K562 (cell line): ENCODE measurements at regions not wholly inside any gene's neighbourhood (a gene's known extent, or its start where the extent isn't known, plus 50 kb on each side); places are given as distances from the start of the nearest gene placed in this dataset.

Source experiments
- ATAC-seq: fragments of 200-7000 bp; cut with Tn5 transposase; 3 replicates; pipeline ENCODE4 v1.9.1; 2020; ENCODE audit warnings: moderate library complexity
- BruUV-seq: library from RNA; stranded (reverse); fragments of 400-500 nt; replicated peaks from 2 replicates; lab custom pipeline; 2021; lab: Mats Ljungman, UMichigan
- CTCF ChIA-PET: fragments of 300-600 bp; formaldehyde crosslinking; extraction: SDS; loops from one replicate; lab custom pipeline; 2021; ENCODE audit warnings: low intra/inter-chr PET ratio; lab: Yijun Ruan, JAX
- POLR2A ChIA-PET: fragments of 300-600, 350-650 bp; sonication (Branson Sonifier 250); formaldehyde crosslinking; extraction: SDS; loops from one replicate; lab custom pipeline; 2021; ENCODE audit warnings: antibody characterized with exemption, inconsistent platforms; lab: Yijun Ruan, JAX
- DNase-seq, 4 experiments: peaks; one replicate each; pipeline versions ENCODE4 v3.0.0 to v3.0.0-alpha.2; 2011 to 2018; ENCODE audit warnings: low spot score in 3 of 4, mixed read lengths in 3 of 4; ENCODE audit errors: extremely low read depth in 1 of 4
- FAIRE-seq: peaks from 2 replicates; lab custom pipeline; 2011; peaks lifted over from hg19 to GRCh38; lab: Jason Lieb, UNC
- H2AFZ ChIP-seq: 2 replicates; pipeline ENCODE4 v1.6.0; 2011; ENCODE audit warnings: low read depth, low read length, control low read depth, inconsistent platforms
- H3K27ac ChIP-seq: fragments of 200-600 bp; 3 replicates; pipeline ENCODE4 v1.8.0; 2011; ENCODE audit warnings: low read depth, mild to moderate bottlenecking, control low read depth, inconsistent platforms, low read length, moderate library complexity, mixed read lengths; ENCODE audit errors: extremely low read depth
- H3K27me3 ChIP-seq, 2 experiments: fragments of 300-600 bp in 1 of 2; 2 replicates in 1 of 2; 3 replicates in 1 of 2; pipeline versions ENCODE4 v1.6.0 to v1.8.0; 2011; ENCODE audit warnings: inconsistent platforms in 2 of 2, low read length in 2 of 2, mild to moderate bottlenecking in 1 of 2, mixed read lengths in 1 of 2, moderate library complexity in 1 of 2; ENCODE audit not compliant: control insufficient read depth in 2 of 2, insufficient read depth in 2 of 2
- H3K36me3 ChIP-seq: fragments of 300-600 bp; 3 replicates; pipeline ENCODE4 v1.8.0; 2011; ENCODE audit warnings: mild to moderate bottlenecking, low read length, inconsistent platforms; ENCODE audit not compliant: control insufficient read depth, insufficient read depth
- H3K4me1 ChIP-seq, 2 experiments: fragments of 200-600 bp in 1 of 2; replicated peaks in 1 of 2; 2 replicates in 1 of 2; 3 replicates in 1 of 2; pipeline versions ENCODE4 v1.5.1 to v1.8.0; 2011; ENCODE audit warnings: inconsistent platforms in 2 of 2, low read length in 2 of 2, mild to moderate bottlenecking in 1 of 2, mixed read lengths in 1 of 2, moderate library complexity in 1 of 2; ENCODE audit not compliant: control insufficient read depth in 2 of 2, insufficient read depth in 2 of 2
- H3K4me2 ChIP-seq: 2 replicates; pipeline ENCODE4 v1.6.1; 2011; ENCODE audit warnings: low read length, control low read depth, inconsistent platforms, mixed read lengths; ENCODE audit not compliant: insufficient read depth
- H3K4me3 ChIP-seq: fragments of 200-600 bp; sonication (generic), shearing (Covaris generic); 2 replicates; pipeline ENCODE4 v1.5.1; 2016; ENCODE audit warnings: control low read depth, inconsistent platforms
- H3K79me2 ChIP-seq: fragments of 200-600 bp; 3 replicates; pipeline ENCODE4 v1.8.0; 2011; ENCODE audit warnings: low read length, inconsistent platforms; ENCODE audit not compliant: control insufficient read depth, insufficient read depth
- H3K9ac ChIP-seq, 2 experiments: 2 replicates each; pipeline versions ENCODE4 v1.6.0 to v1.6.1; 2011; ENCODE audit warnings: low read depth in 2 of 2, low read length in 2 of 2, control low read depth in 1 of 2, inconsistent platforms in 1 of 2, mild to moderate bottlenecking in 1 of 2, mixed read lengths in 1 of 2; ENCODE audit not compliant: insufficient read depth in 1 of 2
- H3K9me1 ChIP-seq: one replicate; pipeline ENCODE4 v1.6.0; 2011; ENCODE audit warnings: inconsistent platforms, mild to moderate bottlenecking, low read length, moderate library complexity; ENCODE audit not compliant: control insufficient read depth, insufficient read depth
- H3K9me3 ChIP-seq: replicated peaks from 2 replicates; pipeline ENCODE4 v1.5.1; 2011; ENCODE audit warnings: low read depth, low read length, inconsistent platforms; ENCODE audit not compliant: control insufficient read depth, insufficient read depth
- H4K20me1 ChIP-seq: replicated peaks from 2 replicates; pipeline ENCODE4 v1.6.1; 2011; ENCODE audit warnings: low read length, inconsistent platforms, mixed read lengths; ENCODE audit not compliant: control insufficient read depth, insufficient read depth
- GTF2F1 ChIP-seq: IDR thresholded peaks from 2 replicates; pipeline ENCODE4 v1.6.1; 2011; ENCODE audit warnings: low read depth, low read length, improper control_type of control experiment
- KAT2B ChIP-seq: IDR thresholded peaks from one replicate; pipeline ENCODE4 v1.6.1; 2012; ENCODE audit warnings: low read depth, mild to moderate bottlenecking, control low read depth, inconsistent platforms, low read length, moderate library complexity
- RAD21 ChIP-seq, 2 experiments: fragments of 250-450 bp in 1 of 2; fragments of 450-650 bp in 1 of 2; sonication (Bioruptor Pico) in 1 of 2; formaldehyde crosslinking in 1 of 2; IDR thresholded peaks in 1 of 2; conservative IDR thresholded peaks in 1 of 2; 2 replicates each; pipeline versions ENCODE4 v1.4.0 to v1.8.0; 2020 to 2022; ENCODE audit warnings: mild to moderate bottlenecking in 2 of 2, moderate library complexity in 1 of 2
- SIRT6 ChIP-seq: IDR thresholded peaks from one replicate; pipeline ENCODE4 v1.6.1; 2012; ENCODE audit warnings: low read depth, mild to moderate bottlenecking, control low read depth, inconsistent platforms, low read length, moderate library complexity
- ZNF134 ChIP-seq: fragments of 250-450 bp; sonication (Bioruptor Pico); conservative IDR thresholded peaks from 2 replicates; pipeline ENCODE4 v1.4.0; 2020
- WGBS: fragments of 100-300 bp; shearing (Covaris generic); methylation state at CpG from one replicate; pipeline ENCODE4 v1.1.6; 2016; ENCODE audit warnings: low coverage, mixed read lengths; ENCODE audit not compliant: insufficient coverage; ENCODE audit errors: missing lambda C conversion rate; 5-methylcytosine and 5-hydroxymethylcytosine counted together
- in situ Hi-C: fragments of 300-500 bp; cut with MboI; formaldehyde crosslinking; loops from 4 replicates; pipeline ENCODE4 v1.15.0; 2018; ENCODE audit warnings: inconsistent platforms, mixed read lengths
- intact Hi-C: fragments of 100-400 bp; cut with micrococcal nuclease; formaldehyde crosslinking; loops from 2 replicates; pipeline ENCODE4 v1.14.2; 2022
- TF ChIP-seq, protein P1 (sequence below): sonication (generic); formaldehyde crosslinking; IDR thresholded peaks from 2 replicates; pipeline ENCODE4 v1.8.1; 2023; ENCODE audit warnings: missing genetic modification reagents, mild to moderate bottlenecking, borderline replicate concordance
- TF ChIP-seq, protein P2 (sequence below): fragments of 450-650 bp; IDR thresholded peaks from 2 replicates; pipeline ENCODE4 v1.6.1; 2018; ENCODE audit not compliant: partially characterized antibody
- TF ChIP-seq, protein P3 (sequence below): IDR thresholded peaks from 2 replicates; pipeline ENCODE4 v1.6.1; 2011; ENCODE audit not compliant: insufficient read length; ENCODE audit errors: extremely low read depth

DNA sequence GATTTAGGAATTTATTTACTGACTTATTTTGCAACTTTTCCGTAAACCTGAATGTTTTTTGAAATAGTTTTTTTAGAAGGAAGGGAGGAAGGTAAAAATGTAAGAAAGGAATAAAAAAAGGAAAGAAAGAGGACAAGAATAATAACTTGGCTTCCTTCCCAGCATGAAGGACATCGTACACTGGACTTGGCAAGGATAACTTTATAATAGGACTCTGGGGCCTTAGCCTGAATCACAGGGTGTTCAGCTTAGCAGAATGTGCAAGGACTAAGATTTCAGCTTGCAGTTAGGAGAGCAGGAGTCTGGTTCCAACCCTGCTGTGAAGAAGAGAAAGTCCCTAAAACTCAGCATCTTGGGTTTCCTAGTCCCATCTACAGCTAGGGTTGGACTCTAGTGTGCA lies 1053.3 kb downstream of the VRK1 start (continued):
- TF ChIP-seq, protein P1, sequence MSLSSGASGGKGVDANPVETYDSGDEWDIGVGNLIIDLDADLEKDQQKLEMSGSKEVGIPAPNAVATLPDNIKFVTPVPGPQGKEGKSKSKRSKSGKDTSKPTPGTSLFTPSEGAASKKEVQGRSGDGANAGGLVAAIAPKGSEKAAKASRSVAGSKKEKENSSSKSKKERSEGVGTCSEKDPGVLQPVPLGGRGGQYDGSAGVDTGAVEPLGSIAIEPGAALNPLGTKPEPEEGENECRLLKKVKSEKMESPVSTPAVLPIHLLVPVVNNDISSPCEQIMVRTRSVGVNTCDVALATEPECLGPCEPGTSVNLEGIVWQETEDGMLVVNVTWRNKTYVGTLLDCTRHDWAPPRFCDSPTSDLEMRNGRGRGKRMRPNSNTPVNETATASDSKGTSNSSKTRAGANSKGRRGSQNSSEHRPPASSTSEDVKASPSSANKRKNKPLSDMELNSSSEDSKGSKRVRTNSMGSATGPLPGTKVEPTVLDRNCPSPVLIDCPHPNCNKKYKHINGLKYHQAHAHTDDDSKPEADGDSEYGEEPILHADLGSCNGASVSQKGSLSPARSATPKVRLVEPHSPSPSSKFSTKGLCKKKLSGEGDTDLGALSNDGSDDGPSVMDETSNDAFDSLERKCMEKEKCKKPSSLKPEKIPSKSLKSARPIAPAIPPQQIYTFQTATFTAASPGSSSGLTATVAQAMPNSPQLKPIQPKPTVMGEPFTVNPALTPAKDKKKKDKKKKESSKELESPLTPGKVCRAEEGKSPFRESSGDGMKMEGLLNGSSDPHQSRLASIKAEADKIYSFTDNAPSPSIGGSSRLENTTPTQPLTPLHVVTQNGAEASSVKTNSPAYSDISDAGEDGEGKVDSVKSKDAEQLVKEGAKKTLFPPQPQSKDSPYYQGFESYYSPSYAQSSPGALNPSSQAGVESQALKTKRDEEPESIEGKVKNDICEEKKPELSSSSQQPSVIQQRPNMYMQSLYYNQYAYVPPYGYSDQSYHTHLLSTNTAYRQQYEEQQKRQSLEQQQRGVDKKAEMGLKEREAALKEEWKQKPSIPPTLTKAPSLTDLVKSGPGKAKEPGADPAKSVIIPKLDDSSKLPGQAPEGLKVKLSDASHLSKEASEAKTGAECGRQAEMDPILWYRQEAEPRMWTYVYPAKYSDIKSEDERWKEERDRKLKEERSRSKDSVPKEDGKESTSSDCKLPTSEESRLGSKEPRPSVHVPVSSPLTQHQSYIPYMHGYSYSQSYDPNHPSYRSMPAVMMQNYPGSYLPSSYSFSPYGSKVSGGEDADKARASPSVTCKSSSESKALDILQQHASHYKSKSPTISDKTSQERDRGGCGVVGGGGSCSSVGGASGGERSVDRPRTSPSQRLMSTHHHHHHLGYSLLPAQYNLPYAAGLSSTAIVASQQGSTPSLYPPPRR (CRISPR knock-in tag), result no peak
- TF ChIP-seq, all 486 proteins: peak for 0

DNA sequence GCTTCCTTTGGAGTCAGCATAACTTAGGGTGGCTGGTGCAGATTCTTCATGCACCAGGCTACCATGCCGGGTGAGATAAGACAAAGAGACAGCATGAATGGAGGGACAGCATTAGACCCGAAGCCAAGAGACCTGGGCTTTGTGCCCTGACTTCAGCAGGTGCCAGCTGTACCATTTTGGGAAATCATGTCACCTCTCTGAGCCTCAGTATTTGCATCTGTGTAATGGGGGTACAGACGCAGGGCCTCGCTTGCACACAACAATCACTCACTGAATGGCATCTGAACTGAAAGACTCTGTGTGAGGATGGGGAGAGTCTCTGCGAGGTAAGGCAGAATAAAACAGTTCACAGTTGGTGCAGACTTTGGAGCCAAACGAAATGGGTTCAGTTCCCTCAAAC lies 1053.7 kb downstream of the VRK1 start:
- no TSS peak for BruUV-seq
- no peaks in the 10 kb centered on the region for H4K20me1 ChIP-seq
- no peaks in the 10 kb centered on the region for H3K36me3 ChIP-seq
- no peaks in the 10 kb centered on the region for H3K27me3 ChIP-seq
- in situ Hi-C loops (no loop called here), intact Hi-C loops (no loop called here)
- no peak overlapping the region for H3K4me3 ChIP-seq
- no peaks in the 10 kb centered on the region for H3K4me1 ChIP-seq
- no peak for ATAC-seq
- H3K4me2 ChIP-seq, result no peak overlapping the region
- H2AFZ ChIP-seq, result no peak overlapping the region
- H3K79me2 ChIP-seq, result no peaks in the 10 kb centered on the region
- H3K9ac ChIP-seq, result no peak overlapping the region
- TF ChIP-seq KAT2B, result no peak
- no peak for TF ChIP-seq RAD21 (CRISPR knock-in tag; conservative IDR thresholded peaks at IDR 0.05 in 1 of 2, IDR thresholded peaks at IDR 0.05 in 1 of 2)
- TF ChIP-seq, protein P2, sequence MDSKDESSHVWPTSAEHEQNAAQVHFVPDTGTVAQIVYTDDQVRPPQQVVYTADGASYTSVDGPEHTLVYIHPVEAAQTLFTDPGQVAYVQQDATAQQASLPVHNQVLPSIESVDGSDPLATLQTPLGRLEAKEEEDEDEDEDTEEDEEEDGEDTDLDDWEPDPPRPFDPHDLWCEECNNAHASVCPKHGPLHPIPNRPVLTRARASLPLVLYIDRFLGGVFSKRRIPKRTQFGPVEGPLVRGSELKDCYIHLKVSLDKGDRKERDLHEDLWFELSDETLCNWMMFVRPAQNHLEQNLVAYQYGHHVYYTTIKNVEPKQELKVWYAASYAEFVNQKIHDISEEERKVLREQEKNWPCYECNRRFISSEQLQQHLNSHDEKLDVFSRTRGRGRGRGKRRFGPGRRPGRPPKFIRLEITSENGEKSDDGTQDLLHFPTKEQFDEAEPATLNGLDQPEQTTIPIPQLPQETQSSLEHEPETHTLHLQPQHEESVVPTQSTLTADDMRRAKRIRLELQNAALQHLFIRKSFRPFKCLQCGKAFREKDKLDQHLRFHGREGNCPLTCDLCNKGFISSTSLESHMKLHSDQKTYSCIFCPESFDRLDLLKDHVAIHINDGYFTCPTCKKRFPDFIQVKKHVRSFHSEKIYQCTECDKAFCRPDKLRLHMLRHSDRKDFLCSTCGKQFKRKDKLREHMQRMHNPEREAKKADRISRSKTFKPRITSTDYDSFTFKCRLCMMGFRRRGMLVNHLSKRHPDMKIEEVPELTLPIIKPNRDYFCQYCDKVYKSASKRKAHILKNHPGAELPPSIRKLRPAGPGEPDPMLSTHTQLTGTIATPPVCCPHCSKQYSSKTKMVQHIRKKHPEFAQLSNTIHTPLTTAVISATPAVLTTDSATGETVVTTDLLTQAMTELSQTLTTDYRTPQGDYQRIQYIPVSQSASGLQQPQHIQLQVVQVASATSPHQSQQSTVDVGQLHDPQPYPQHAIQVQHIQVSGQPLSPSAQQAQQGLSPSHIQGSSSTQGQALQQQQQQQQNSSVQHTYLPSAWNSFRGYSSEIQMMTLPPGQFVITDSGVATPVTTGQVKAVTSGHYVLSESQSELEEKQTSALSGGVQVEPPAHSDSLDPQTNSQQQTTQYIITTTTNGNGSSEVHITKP, result no peak
- TF ChIP-seq, protein P3, sequence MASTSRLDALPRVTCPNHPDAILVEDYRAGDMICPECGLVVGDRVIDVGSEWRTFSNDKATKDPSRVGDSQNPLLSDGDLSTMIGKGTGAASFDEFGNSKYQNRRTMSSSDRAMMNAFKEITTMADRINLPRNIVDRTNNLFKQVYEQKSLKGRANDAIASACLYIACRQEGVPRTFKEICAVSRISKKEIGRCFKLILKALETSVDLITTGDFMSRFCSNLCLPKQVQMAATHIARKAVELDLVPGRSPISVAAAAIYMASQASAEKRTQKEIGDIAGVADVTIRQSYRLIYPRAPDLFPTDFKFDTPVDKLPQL, result no peak
- TF ChIP-seq SIRT6, result no peak
- TF ChIP-seq GTF2F1, result no peak
- no peak for TF ChIP-seq ZNF134
- H3K27ac ChIP-seq, result no peak overlapping the region
- no peak for DNase-seq
- no peak for FAIRE-seq
- POLR2A ChIA-PET, result no interaction called here
- CTCF ChIA-PET, result no interaction called here
- H3K9me1 ChIP-seq, result no peaks in the 10 kb centered on the region
- WGBS, result 2% methylated on average over 6 of the region's 6 CpGs
- H3K9me3 ChIP-seq, result no peaks in the 10 kb centered on the region
